ENCODE measurements at regions not wholly inside any gene's neighbourhood (a gene's known extent, or its start where the extent isn't known, plus 50 kb on each side); places are given as distances from the start of the nearest gene placed in this dataset.

GRCh38 chr2:142314164-142314563, 183.3 kb upstream of the LRP1B start:
- TF ChIP-seq RAD21 (IDR thresholded peaks at IDR 0.05) (no peak), REST (IDR thresholded peaks at IDR 0.05) (no peak), CTCF (IDR thresholded peaks at IDR 0.05; ENCODE audit: low read depth, low read length, missing input control) (no peak)
